H1 (cell line): ENCODE measurements at regions not wholly inside any gene's neighbourhood (a gene's known extent, or its start where the extent isn't known, plus 50 kb on each side); places are given as distances from the start of the nearest gene placed in this dataset.

Experiments
- CTCF ChIA-PET: fragments of 300-600 bp; sonication (Branson Sonifier 250); formaldehyde crosslinking; loops from one replicate; lab custom pipeline; 2021; ENCODE audit not compliant: partially characterized antibody; lab: Charles Lee
- POLR2A ChIA-PET: fragments of 300-600 bp; sonication (Branson Sonifier 250); formaldehyde crosslinking; loops from one replicate; lab custom pipeline; 2021; ENCODE audit warnings: inconsistent platforms; ENCODE audit not compliant: partially characterized antibody; lab: Charles Lee
- DNase-seq, 2 experiments: peaks; one replicate each; pipeline versions ENCODE4 v3.0.0 to v3.0.0-alpha.2; 2010 to 2022; ENCODE audit warnings: low spot score in 2 of 2, low read depth in 1 of 2, mixed read lengths in 1 of 2
- FAIRE-seq: peaks from 2 replicates; lab custom pipeline; 2011; peaks lifted over from hg19 to GRCh38; lab: Jason Lieb, UNC
- H2AFZ ChIP-seq: 2 replicates; pipeline ENCODE4 v1.8.1; 2012; ENCODE audit warnings: low read length, inconsistent platforms
- H2AK5ac ChIP-seq: 2 replicates; pipeline ENCODE4 v1.6.1; 2013; ENCODE audit warnings: low read depth, low read length
- H2BK120ac ChIP-seq: replicated peaks from 2 replicates; pipeline ENCODE3; 2013; ENCODE audit warnings: low read depth, low read length, inconsistent platforms
- H2BK12ac ChIP-seq: 2 replicates; pipeline ENCODE4 v1.6.1; 2013; ENCODE audit warnings: low read depth, low read length
- H2BK15ac ChIP-seq: 2 replicates; pipeline ENCODE4 v1.6.1; 2013; ENCODE audit warnings: low read length
- H2BK20ac ChIP-seq: 2 replicates; pipeline ENCODE4 v1.6.1; 2013; ENCODE audit warnings: low read length
- H2BK5ac ChIP-seq: 2 replicates; pipeline ENCODE4 v1.6.1; 2013; ENCODE audit warnings: low read depth, low read length
- H3K14ac ChIP-seq: 2 replicates; pipeline ENCODE4 v1.6.1; 2013; ENCODE audit warnings: inconsistent platforms; ENCODE audit not compliant: insufficient read length
- H3K18ac ChIP-seq: 2 replicates; pipeline ENCODE4 v1.6.1; 2013; ENCODE audit warnings: low read length; ENCODE audit errors: extremely low read depth
- H3K23ac ChIP-seq: 2 replicates; pipeline ENCODE4 v1.6.1; 2013; ENCODE audit warnings: inconsistent platforms; ENCODE audit not compliant: insufficient read length
- H3K23me2 ChIP-seq: 2 replicates; pipeline ENCODE4 v1.6.1; 2013; ENCODE audit warnings: low read depth, low read length
- H3K27ac ChIP-seq: 2 replicates; pipeline ENCODE4 v1.6.1; 2011; ENCODE audit warnings: low read depth, low read length, inconsistent platforms
- H3K27me3 ChIP-seq, 4 experiments: replicated peaks in 1 of 4; 1 replicate in 1 of 4; 2 replicates in 3 of 4; pipeline versions ENCODE4 v1.6.1 to v1.8.1; 2011 to 2013; ENCODE audit warnings: low read length in 3 of 4, mild to moderate bottlenecking in 3 of 4, inconsistent platforms in 2 of 4, mixed read lengths in 2 of 4, moderate library complexity in 1 of 4; ENCODE audit not compliant: control insufficient read depth in 3 of 4, insufficient read depth in 3 of 4; ENCODE audit errors: extremely low read depth in 1 of 4
- H3K36me3 ChIP-seq, 4 experiments: 2 replicates each; pipeline versions ENCODE4 v1.6.1 to v1.8.1; 2011 to 2013; ENCODE audit warnings: mild to moderate bottlenecking in 4 of 4, low read length in 3 of 4, moderate library complexity in 2 of 4, control low read depth in 1 of 4, inconsistent platforms in 1 of 4; ENCODE audit not compliant: insufficient read depth in 4 of 4, control insufficient read depth in 2 of 4
- H3K4ac ChIP-seq: replicated peaks from 2 replicates; pipeline ENCODE3; 2013; ENCODE audit warnings: low read length, low read depth, mixed read lengths, inconsistent platforms; ENCODE audit not compliant: insufficient read length
- H3K4me1 ChIP-seq, 4 experiments: replicated peaks in 1 of 4; 1 replicate in 1 of 4; 2 replicates in 3 of 4; pipeline versions ENCODE4 v1.6.1 to v1.8.1; 2011 to 2013; ENCODE audit warnings: low read length in 3 of 4, inconsistent platforms in 2 of 4, mixed read lengths in 1 of 4; ENCODE audit not compliant: insufficient read depth in 4 of 4, control insufficient read depth in 3 of 4
- H3K4me2 ChIP-seq, 2 experiments: 2 replicates each; pipeline versions ENCODE4 v1.6.1 to v1.8.1; 2011 to 2013; ENCODE audit warnings: low read depth in 2 of 2, low read length in 2 of 2, control low read depth in 1 of 2, inconsistent platforms in 1 of 2, mild to moderate bottlenecking in 1 of 2; ENCODE audit not compliant: insufficient read depth in 1 of 2
- H3K4me3 ChIP-seq, 4 experiments: fragments of 200-600, 300-600 bp in 1 of 4; sonication (generic), shearing (Covaris generic), sonication (Bioruptor Twin) in 1 of 4; 2 replicates each; pipeline versions ENCODE4 v1.5.1 to v1.8.1; 2011 to 2016; ENCODE audit warnings: low read length in 4 of 4, low read depth in 3 of 4, control low read depth in 2 of 4, inconsistent platforms in 2 of 4, mild to moderate bottlenecking in 2 of 4, mixed read lengths in 1 of 4, moderate library complexity in 1 of 4; ENCODE audit not compliant: insufficient read depth in 2 of 4; ENCODE audit errors: extremely low read depth in 1 of 4
- H3K56ac ChIP-seq: replicated peaks from 2 replicates; pipeline ENCODE3; 2013; ENCODE audit warnings: low read depth, mild to moderate bottlenecking, mixed read lengths, low read length, inconsistent platforms; ENCODE audit not compliant: insufficient read length
- H3K79me1 ChIP-seq: 2 replicates; pipeline ENCODE4 v1.6.1; 2013; ENCODE audit warnings: low read depth, low read length, control low read depth
- H3K79me2 ChIP-seq, 2 experiments: 2 replicates each; pipeline versions ENCODE4 v1.6.1 to v1.8.1; 2012 to 2013; ENCODE audit warnings: low read length in 2 of 2, mild to moderate bottlenecking in 2 of 2, inconsistent platforms in 1 of 2; ENCODE audit not compliant: insufficient read depth in 2 of 2, control insufficient read depth in 1 of 2
- H3K9ac ChIP-seq, 4 experiments: replicated peaks in 1 of 4; 1 replicate in 1 of 4; 2 replicates in 3 of 4; pipeline versions ENCODE4 v1.6.1 to v1.8.1; 2011 to 2013; ENCODE audit warnings: low read depth in 3 of 4, low read length in 3 of 4, control low read depth in 2 of 4, mild to moderate bottlenecking in 2 of 4, moderate library complexity in 2 of 4, inconsistent platforms in 1 of 4; ENCODE audit errors: extremely low read depth in 1 of 4
- H3K9me3 ChIP-seq, 2 experiments: 2 replicates each; pipeline versions ENCODE4 v1.6.1 to v1.8.1; 2012 to 2013; ENCODE audit warnings: mild to moderate bottlenecking in 2 of 2, moderate library complexity in 2 of 2, control low read depth in 1 of 2, inconsistent platforms in 1 of 2, low read depth in 1 of 2, low read length in 1 of 2, mixed read lengths in 1 of 2; ENCODE audit not compliant: insufficient read depth in 2 of 2
- H4K20me1 ChIP-seq, 2 experiments: replicated peaks in 1 of 2; 2 replicates each; pipeline versions ENCODE3 to v1.8.1; 2011 to 2013; ENCODE audit warnings: inconsistent platforms in 2 of 2, low read length in 2 of 2, mild to moderate bottlenecking in 1 of 2; ENCODE audit not compliant: insufficient read depth in 2 of 2, control insufficient read depth in 1 of 2
- H4K5ac ChIP-seq: 2 replicates; pipeline ENCODE4 v1.6.1; 2013; ENCODE audit warnings: low read length, low read depth, mixed read lengths, inconsistent platforms; ENCODE audit not compliant: insufficient read length
- H4K8ac ChIP-seq: 2 replicates; pipeline ENCODE4 v1.8.0; 2013; ENCODE audit warnings: mild to moderate bottlenecking, moderate library complexity, low read length, inconsistent platforms; ENCODE audit not compliant: insufficient read depth; ENCODE audit errors: extremely low read depth
- H4K91ac ChIP-seq: replicated peaks from 2 replicates; pipeline ENCODE3; 2013; ENCODE audit warnings: low read length, mixed read lengths, inconsistent platforms; ENCODE audit not compliant: insufficient read length
- BCL11A ChIP-seq, 2 experiments: IDR thresholded peaks; one replicate each; pipeline ENCODE4 v1.6.1; 2011; ENCODE audit warnings: low read depth in 2 of 2, low read length in 2 of 2, mild to moderate bottlenecking in 2 of 2
- CBX5 ChIP-seq: fragments of 300-800, 300-1000 bp; sonication (generic); IDR thresholded peaks from 2 replicates; pipeline ENCODE4 v1.7.1; 2016; ENCODE audit warnings: antibody characterized with exemption, low read length, low read depth
- CBX8 ChIP-seq: fragments of 300-800, 300-1000 bp; sonication (generic); IDR thresholded peaks from 2 replicates; pipeline ENCODE4 v1.7.1; 2016; ENCODE audit warnings: low read depth, low read length, borderline replicate concordance
- CHD1 ChIP-seq: IDR thresholded peaks from 2 replicates; pipeline ENCODE4 v1.6.1; 2012; ENCODE audit warnings: low read depth, low read length, improper control_type of control experiment
- EGR1 ChIP-seq: IDR thresholded peaks from 2 replicates; pipeline ENCODE4 v1.6.1; 2011; ENCODE audit warnings: low read depth, low read length, borderline replicate concordance
- EP300 ChIP-seq, 2 experiments: IDR thresholded peaks; 1 replicate in 1 of 2; 2 replicates in 1 of 2; pipeline ENCODE4 v1.6.1; 2011 to 2012; ENCODE audit warnings: low read depth in 2 of 2, low read length in 2 of 2, mild to moderate bottlenecking in 2 of 2, borderline replicate concordance in 1 of 2, inconsistent platforms in 1 of 2, moderate library complexity in 1 of 2
- EZH2 ChIP-seq: fragments of 200-600 bp; sonication (generic); IDR thresholded peaks from 2 replicates; pipeline ENCODE4 v1.7.1; 2012; ENCODE audit warnings: low read depth, mild to moderate bottlenecking, moderate library complexity, low read length, inconsistent platforms; ENCODE audit not compliant: severe bottlenecking
- JUND ChIP-seq: IDR thresholded peaks from 2 replicates; pipeline ENCODE4 v1.6.1; 2011; ENCODE audit warnings: mild to moderate bottlenecking, improper control_type of control experiment, low read length
- KDM1A ChIP-seq: fragments of 200-600, 300-600 bp; sonication (generic); IDR thresholded peaks from 2 replicates; pipeline ENCODE4 v1.7.1; 2016; ENCODE audit warnings: mild to moderate bottlenecking, low read length, borderline replicate concordance
- NRF1 ChIP-seq: IDR thresholded peaks from 2 replicates; pipeline ENCODE4 v1.6.1; 2011; ENCODE audit warnings: mild to moderate bottlenecking, low read depth, low read length, improper control_type of control experiment
- SIRT6 ChIP-seq: IDR thresholded peaks from one replicate; pipeline ENCODE4 v1.7.1; 2012; ENCODE audit warnings: low read length, inconsistent platforms
- SP2 ChIP-seq: IDR thresholded peaks from 2 replicates; pipeline ENCODE4 v1.6.1; 2012; ENCODE audit warnings: mild to moderate bottlenecking, low read length, inconsistent platforms
- SRF ChIP-seq: IDR thresholded peaks from 2 replicates; pipeline ENCODE4 v1.6.1; 2011; ENCODE audit warnings: mild to moderate bottlenecking, low read depth, low read length, moderate library complexity
- YY1 ChIP-seq: IDR thresholded peaks from 2 replicates; pipeline ENCODE4 v1.6.1; 2011; ENCODE audit warnings: low read depth, mild to moderate bottlenecking, low read length
- ZNF274 ChIP-seq: IDR thresholded peaks from 2 replicates; pipeline ENCODE4 v1.7.0; 2012; ENCODE audit warnings: low read length, borderline replicate concordance; ENCODE audit errors: extremely low read depth
- WGBS, 2 experiments: shearing (Covaris generic) in 1 of 2; methylation state at CpG; one replicate each; pipeline versions ENCODE4 v1.1.6 to v1.1.7; 2013 to 2015; ENCODE audit warnings: low lambda C conversion rate in 2 of 2, mixed read lengths in 2 of 2, inconsistent platforms in 1 of 2, low coverage in 1 of 2, missing lambda C conversion rate in 1 of 2; ENCODE audit not compliant: insufficient replicate concordance in 2 of 2, insufficient coverage in 1 of 2, insufficient read length in 1 of 2; ENCODE audit errors: extremely low coverage in 1 of 2, missing lambda C conversion rate in 1 of 2; 5-methylcytosine and 5-hydroxymethylcytosine counted together

GRCh38 chr17:20890338-20890737 lies 152.5 kb downstream of the USP22 start:
- peaks cover 4 to 46% of the 10 kb centered on the region in 2 experiments; a peak in 2 of 4 replicates for H3K79me2 ChIP-seq
- no peak overlapping the region for H2AFZ ChIP-seq
- CTCF ChIA-PET, result interaction anchor here (0.6 kb wide), 1 partner anchor 79 kb away, joined by 4 read pairs; no protein-coding TSS in a partner anchor
- H4K8ac ChIP-seq, result no peak overlapping the region
- no peaks in the 10 kb centered on the region for H3K79me1 ChIP-seq
- H3K4me3 ChIP-seq, result no peak overlapping the region
- no peak overlapping the region for H3K4me2 ChIP-seq
- no peak for DNase-seq
- WGBS, 2 experiments, result 94% methylated on average over 2 of the region's 2 CpGs; no CpG with 5 or more reads in 1 of the 2 experiments
- H3K4ac ChIP-seq, result no peak overlapping the region
- H3K9ac ChIP-seq, result no peak overlapping the region
- H3K23ac ChIP-seq, result no peak overlapping the region
- no peak overlapping the region for H2BK120ac ChIP-seq
- no peak overlapping the region for H2BK20ac ChIP-seq
- H3K27ac ChIP-seq, result no peak overlapping the region
- H3K27me3 ChIP-seq, result no peaks in the 10 kb centered on the region
- no peak overlapping the region for H2BK15ac ChIP-seq
- no peak overlapping the region for H3K14ac ChIP-seq
- no peak overlapping the region for H2AK5ac ChIP-seq
- POLR2A ChIA-PET, result interaction anchor here (1.4 to 1.5 kb wide), 2 partner anchors 10 to 13 kb away, joined by 6 read pairs; no protein-coding TSS in a partner anchor
- no peaks in the 10 kb centered on the region for H3K23me2 ChIP-seq
- no peak overlapping the region for H3K56ac ChIP-seq
- H3K9me3 ChIP-seq, result no peaks in the 10 kb centered on the region
- no peaks in the 10 kb centered on the region; a peak in 2 of 8 replicates for H3K36me3 ChIP-seq
- no peak for FAIRE-seq
- H3K18ac ChIP-seq, result no peak overlapping the region
- H4K91ac ChIP-seq, result no peak overlapping the region
- H4K20me1 ChIP-seq, result peaks cover 0 to 5% of the 10 kb centered on the region in 2 experiments
- H4K5ac ChIP-seq, result no peak overlapping the region
- no peak overlapping the region for H2BK5ac ChIP-seq
- no peaks in the 10 kb centered on the region for H3K4me1 ChIP-seq
- no peak overlapping the region for H2BK12ac ChIP-seq
- TF ChIP-seq YY1, result no peak
- TF ChIP-seq EP300 (IDR thresholded peaks at IDR 0.05; ENCODE audit: borderline replicate concordance in 1 of 2, low read depth in 2 of 2, low read length in 2 of 2), result no peak
- TF ChIP-seq SIRT6, result no peak
- TF ChIP-seq EZH2, result no peak
- no peak for TF ChIP-seq KDM1A
- TF ChIP-seq SP2, result no peak
- TF ChIP-seq BCL11A (IDR thresholded peaks at IDR 0.05; ENCODE audit: low read depth in 2 of 2, low read length in 2 of 2), result no peak
- TF ChIP-seq NRF1, result no peak
- no peak for TF ChIP-seq JUND
- no peak for TF ChIP-seq CHD1
- TF ChIP-seq EGR1, result no peak
- no peak for TF ChIP-seq CBX5
- TF ChIP-seq SRF, result no peak
- no peak for TF ChIP-seq ZNF274
- no peak for TF ChIP-seq CBX8
